GM23338 (cell line): ENCODE measurements at regions not wholly inside any gene's neighbourhood (a gene's known extent, or its start where the extent isn't known, plus 50 kb on each side); places are given as distances from the start of the nearest gene placed in this dataset.

ENCODE experiments used
- ATAC-seq: fragments of 200-7000 bp; cut with Tn5 transposase; 3 replicates; pipeline ENCODE4 v1.9.1; 2020
- DNase-seq: peaks from one replicate; pipeline ENCODE4 v3.0.0-alpha.2; 2015; ENCODE audit warnings: low spot score
- H2AFZ ChIP-seq: fragments of 200-600 bp; sonication (generic); 2 replicates; pipeline ENCODE4 v1.8.0; 2016; ENCODE audit warnings: antibody characterized with exemption, mild to moderate bottlenecking, moderate library complexity
- H3F3A ChIP-seq: fragments of 200-600 bp; sonication (generic); replicated peaks from 2 replicates; pipeline ENCODE4 v1.8.0; 2017; ENCODE audit warnings: antibody characterized with exemption, mixed run types, low read depth
- H3K27ac ChIP-seq: fragments of 200-600 bp; sonication (generic); 2 replicates; pipeline ENCODE4 v1.6.1; 2016; ENCODE audit warnings: low read depth
- H3K27me3 ChIP-seq: fragments of 200-600 bp; sonication (generic); 2 replicates; pipeline ENCODE4 v1.8.0; 2016; ENCODE audit warnings: mild to moderate bottlenecking, mixed run types, moderate library complexity; ENCODE audit not compliant: insufficient read depth
- H3K36me3 ChIP-seq: fragments of 200-600 bp; sonication (generic); 2 replicates; pipeline ENCODE4 v1.8.0; 2016; ENCODE audit warnings: mild to moderate bottlenecking; ENCODE audit not compliant: insufficient read depth
- H3K4me1 ChIP-seq: fragments of 200-600 bp; sonication (generic); 2 replicates; pipeline ENCODE4 v1.8.0; 2016; ENCODE audit warnings: mild to moderate bottlenecking, moderate library complexity; ENCODE audit not compliant: insufficient read depth
- H3K4me2 ChIP-seq: fragments of 200-600 bp; sonication (generic); 2 replicates; pipeline ENCODE4 v1.7.1; 2017; ENCODE audit warnings: mixed run types
- H3K4me3 ChIP-seq: fragments of 200-600 bp; sonication (generic); 2 replicates; pipeline ENCODE4 v1.6.1; 2016; ENCODE audit warnings: mixed run types
- H3K79me2 ChIP-seq: fragments of 200-600 bp; sonication (generic); replicated peaks from 2 replicates; pipeline ENCODE4 v1.8.0; 2017; ENCODE audit warnings: mild to moderate bottlenecking; ENCODE audit not compliant: insufficient read depth
- H3K9me2 ChIP-seq: fragments of 200-600 bp; sonication (generic); 2 replicates; pipeline ENCODE4 v1.8.0; 2017; ENCODE audit not compliant: insufficient read depth
- H4K20me1 ChIP-seq: fragments of 200-600 bp; sonication (generic); replicated peaks from 2 replicates; pipeline ENCODE4 v1.8.0; 2017; ENCODE audit warnings: mild to moderate bottlenecking; ENCODE audit not compliant: insufficient read depth
- H3K27ac Mint-ChIP-seq: 2 replicates; pipeline ENCODE4 v1.8.0; 2020; ENCODE audit warnings: inconsistent platforms, mild to moderate bottlenecking, moderate library complexity, mixed read lengths
- H3K27me3 Mint-ChIP-seq: 3 replicates; pipeline ENCODE4 v1.8.0; 2022; ENCODE audit warnings: low read depth, mild to moderate bottlenecking, moderate library complexity, mixed read lengths, inconsistent platforms; ENCODE audit not compliant: insufficient read depth, poor library complexity
- H3K36me3 Mint-ChIP-seq: 3 replicates; pipeline ENCODE4 v1.8.0; 2021; ENCODE audit warnings: low read depth, mild to moderate bottlenecking, inconsistent platforms, moderate library complexity, mixed read lengths
- H3K4me1 Mint-ChIP-seq: 3 replicates; pipeline ENCODE4 v1.8.0; 2020; ENCODE audit warnings: mild to moderate bottlenecking, inconsistent platforms, mixed read lengths
- H3K4me3 Mint-ChIP-seq: 3 replicates; pipeline ENCODE4 v1.8.0; 2021; ENCODE audit warnings: moderate library complexity, mild to moderate bottlenecking, inconsistent platforms, mixed read lengths
- H3K9me3 Mint-ChIP-seq: 3 replicates; pipeline ENCODE4 v1.8.0; 2020; ENCODE audit warnings: moderate library complexity, mild to moderate bottlenecking, inconsistent platforms, mixed read lengths
- CREB1 ChIP-seq: fragments of 250-450 bp; sonication (Bioruptor Pico); IDR thresholded peaks from 2 replicates; pipeline ENCODE4 v1.5.0; 2020; ENCODE audit warnings: low read depth, mild to moderate bottlenecking, moderate library complexity
- EZH2 ChIP-seq: fragments of 200-600 bp; sonication (generic); IDR thresholded peaks from one replicate; pipeline ENCODE4 v1.8.0; 2017; ENCODE audit warnings: antibody characterized with exemption, mild to moderate bottlenecking, low read depth; ENCODE audit not compliant: unreplicated experiment
- EZH2phosphoT487 ChIP-seq: fragments of 200-600 bp; sonication (generic); IDR thresholded peaks from one replicate; pipeline ENCODE4 v1.8.1; 2018; ENCODE audit warnings: antibody characterized with exemption; ENCODE audit not compliant: unreplicated experiment
- JUNB ChIP-seq: IDR thresholded peaks from one replicate; pipeline ENCODE4 v1.6.1; 2016; ENCODE audit warnings: antibody characterized with exemption; ENCODE audit not compliant: unreplicated experiment
- NANOG ChIP-seq: IDR thresholded peaks from 2 replicates; pipeline ENCODE4 v1.6.1; 2016; ENCODE audit warnings: antibody characterized with exemption, borderline replicate concordance
- POLR2AphosphoS5 ChIP-seq: IDR thresholded peaks from 2 replicates; pipeline ENCODE4 v1.6.1; 2016; ENCODE audit warnings: antibody characterized with exemption, low read depth
- STAT1 ChIP-seq: IDR thresholded peaks from one replicate; pipeline ENCODE4 v1.6.1; 2016; ENCODE audit warnings: antibody characterized with exemption; ENCODE audit not compliant: unreplicated experiment
- ZNF114 ChIP-seq: fragments of 250-450 bp; sonication (Bioruptor Pico); IDR thresholded peaks from 2 replicates; pipeline ENCODE4 v1.5.0; 2020; ENCODE audit warnings: mild to moderate bottlenecking, moderate library complexity
- ZNF331 ChIP-seq: fragments of 250-450 bp; sonication (Bioruptor Pico); IDR thresholded peaks from 2 replicates; pipeline ENCODE4 v1.5.0; 2020; ENCODE audit warnings: low read depth, mild to moderate bottlenecking, moderate library complexity
- TF ChIP-seq, protein P1 (sequence below), 2 experiments: fragments of 200-600 bp in 1 of 2; sonication (generic) in 1 of 2; conservative IDR thresholded peaks; 2 replicates each; pipeline versions ENCODE4 v1.5.1 to v1.6.1; 2016 to 2017; ENCODE audit warnings: antibody characterized with exemption in 2 of 2, low read depth in 2 of 2, mild to moderate bottlenecking in 2 of 2, moderate library complexity in 1 of 2
- TF ChIP-seq, protein P2 (sequence below): IDR thresholded peaks from 2 replicates; pipeline ENCODE4 v1.6.1; 2016; ENCODE audit warnings: antibody characterized with exemption
- TF ChIP-seq, protein P3 (sequence below): fragments of 250-450 bp; sonication (Bioruptor Pico); IDR thresholded peaks from 2 replicates; pipeline ENCODE4 v1.5.0; 2020; ENCODE audit warnings: mild to moderate bottlenecking, moderate library complexity
- TF ChIP-seq, protein P4 (sequence below): IDR thresholded peaks from one replicate; pipeline ENCODE4 v1.6.1; 2018; ENCODE audit warnings: antibody characterized with exemption; ENCODE audit not compliant: unreplicated experiment

DNA sequence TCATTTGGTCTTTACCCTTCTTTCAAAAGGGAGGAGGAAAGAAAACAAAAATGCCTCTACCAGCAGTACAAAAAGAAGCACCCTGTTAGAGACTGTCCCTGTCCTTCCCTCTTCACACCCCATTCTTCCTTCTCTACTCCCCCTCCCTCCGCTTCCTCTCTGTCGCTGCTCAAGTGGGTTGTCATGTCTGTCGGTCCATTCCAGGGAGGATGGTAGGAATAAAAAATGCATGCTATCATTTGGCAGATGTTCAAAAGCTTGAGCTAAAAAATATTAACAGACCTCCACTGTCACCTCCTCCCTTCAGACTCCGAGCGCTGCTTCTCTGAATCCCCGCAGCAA lies 482.0 kb downstream of the BCL11A start:
- no peaks in the 10 kb centered on the region; the same call in 1 of the 2 replicates for H3K4me1 ChIP-seq
- no peak overlapping the region for H3K27ac Mint-ChIP-seq
- peaks cover 5% of the 10 kb centered on the region for H3K27me3 Mint-ChIP-seq
- H3F3A ChIP-seq: no peaks in the 10 kb centered on the region
- no peaks in the 10 kb centered on the region for H3K27me3 ChIP-seq
- no peak overlapping the region for H3K4me2 ChIP-seq
- no peaks in the 10 kb centered on the region for H3K36me3 Mint-ChIP-seq
- H3K79me2 ChIP-seq: no peaks in the 10 kb centered on the region
- peaks cover 23% of the 10 kb centered on the region for H3K4me1 Mint-ChIP-seq
- H3K4me3 Mint-ChIP-seq: no peak overlapping the region
- DNase-seq: no peak
- no peaks in the 10 kb centered on the region for H4K20me1 ChIP-seq
- no peaks in the 10 kb centered on the region for H3K9me2 ChIP-seq
- no peak overlapping the region for H3K4me3 ChIP-seq
- no peaks in the 10 kb centered on the region; the same call in 2 of the 3 replicates for H3K9me3 Mint-ChIP-seq
- no peak overlapping the region for H2AFZ ChIP-seq
- no peaks in the 10 kb centered on the region for H3K36me3 ChIP-seq
- no peak overlapping the region for H3K27ac ChIP-seq
- ATAC-seq: no peak
- TF ChIP-seq POLR2AphosphoS5 (no peak), ZNF114 (CRISPR knock-in tag) (no peak), EZH2phosphoT487 (no peak), EZH2 (no peak), CREB1 (no peak), NANOG (no peak), STAT1 (no peak), JUNB (no peak), ZNF331 (CRISPR knock-in tag) (no peak)
- TF ChIP-seq, protein P1, sequence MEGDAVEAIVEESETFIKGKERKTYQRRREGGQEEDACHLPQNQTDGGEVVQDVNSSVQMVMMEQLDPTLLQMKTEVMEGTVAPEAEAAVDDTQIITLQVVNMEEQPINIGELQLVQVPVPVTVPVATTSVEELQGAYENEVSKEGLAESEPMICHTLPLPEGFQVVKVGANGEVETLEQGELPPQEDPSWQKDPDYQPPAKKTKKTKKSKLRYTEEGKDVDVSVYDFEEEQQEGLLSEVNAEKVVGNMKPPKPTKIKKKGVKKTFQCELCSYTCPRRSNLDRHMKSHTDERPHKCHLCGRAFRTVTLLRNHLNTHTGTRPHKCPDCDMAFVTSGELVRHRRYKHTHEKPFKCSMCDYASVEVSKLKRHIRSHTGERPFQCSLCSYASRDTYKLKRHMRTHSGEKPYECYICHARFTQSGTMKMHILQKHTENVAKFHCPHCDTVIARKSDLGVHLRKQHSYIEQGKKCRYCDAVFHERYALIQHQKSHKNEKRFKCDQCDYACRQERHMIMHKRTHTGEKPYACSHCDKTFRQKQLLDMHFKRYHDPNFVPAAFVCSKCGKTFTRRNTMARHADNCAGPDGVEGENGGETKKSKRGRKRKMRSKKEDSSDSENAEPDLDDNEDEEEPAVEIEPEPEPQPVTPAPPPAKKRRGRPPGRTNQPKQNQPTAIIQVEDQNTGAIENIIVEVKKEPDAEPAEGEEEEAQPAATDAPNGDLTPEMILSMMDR (conservative IDR thresholded peaks at IDR 0.05; ENCODE audit: low read depth in 2 of 2): no peak
- TF ChIP-seq, protein P2, sequence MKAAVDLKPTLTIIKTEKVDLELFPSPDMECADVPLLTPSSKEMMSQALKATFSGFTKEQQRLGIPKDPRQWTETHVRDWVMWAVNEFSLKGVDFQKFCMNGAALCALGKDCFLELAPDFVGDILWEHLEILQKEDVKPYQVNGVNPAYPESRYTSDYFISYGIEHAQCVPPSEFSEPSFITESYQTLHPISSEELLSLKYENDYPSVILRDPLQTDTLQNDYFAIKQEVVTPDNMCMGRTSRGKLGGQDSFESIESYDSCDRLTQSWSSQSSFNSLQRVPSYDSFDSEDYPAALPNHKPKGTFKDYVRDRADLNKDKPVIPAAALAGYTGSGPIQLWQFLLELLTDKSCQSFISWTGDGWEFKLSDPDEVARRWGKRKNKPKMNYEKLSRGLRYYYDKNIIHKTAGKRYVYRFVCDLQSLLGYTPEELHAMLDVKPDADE: no peak
- TF ChIP-seq, protein P3, sequence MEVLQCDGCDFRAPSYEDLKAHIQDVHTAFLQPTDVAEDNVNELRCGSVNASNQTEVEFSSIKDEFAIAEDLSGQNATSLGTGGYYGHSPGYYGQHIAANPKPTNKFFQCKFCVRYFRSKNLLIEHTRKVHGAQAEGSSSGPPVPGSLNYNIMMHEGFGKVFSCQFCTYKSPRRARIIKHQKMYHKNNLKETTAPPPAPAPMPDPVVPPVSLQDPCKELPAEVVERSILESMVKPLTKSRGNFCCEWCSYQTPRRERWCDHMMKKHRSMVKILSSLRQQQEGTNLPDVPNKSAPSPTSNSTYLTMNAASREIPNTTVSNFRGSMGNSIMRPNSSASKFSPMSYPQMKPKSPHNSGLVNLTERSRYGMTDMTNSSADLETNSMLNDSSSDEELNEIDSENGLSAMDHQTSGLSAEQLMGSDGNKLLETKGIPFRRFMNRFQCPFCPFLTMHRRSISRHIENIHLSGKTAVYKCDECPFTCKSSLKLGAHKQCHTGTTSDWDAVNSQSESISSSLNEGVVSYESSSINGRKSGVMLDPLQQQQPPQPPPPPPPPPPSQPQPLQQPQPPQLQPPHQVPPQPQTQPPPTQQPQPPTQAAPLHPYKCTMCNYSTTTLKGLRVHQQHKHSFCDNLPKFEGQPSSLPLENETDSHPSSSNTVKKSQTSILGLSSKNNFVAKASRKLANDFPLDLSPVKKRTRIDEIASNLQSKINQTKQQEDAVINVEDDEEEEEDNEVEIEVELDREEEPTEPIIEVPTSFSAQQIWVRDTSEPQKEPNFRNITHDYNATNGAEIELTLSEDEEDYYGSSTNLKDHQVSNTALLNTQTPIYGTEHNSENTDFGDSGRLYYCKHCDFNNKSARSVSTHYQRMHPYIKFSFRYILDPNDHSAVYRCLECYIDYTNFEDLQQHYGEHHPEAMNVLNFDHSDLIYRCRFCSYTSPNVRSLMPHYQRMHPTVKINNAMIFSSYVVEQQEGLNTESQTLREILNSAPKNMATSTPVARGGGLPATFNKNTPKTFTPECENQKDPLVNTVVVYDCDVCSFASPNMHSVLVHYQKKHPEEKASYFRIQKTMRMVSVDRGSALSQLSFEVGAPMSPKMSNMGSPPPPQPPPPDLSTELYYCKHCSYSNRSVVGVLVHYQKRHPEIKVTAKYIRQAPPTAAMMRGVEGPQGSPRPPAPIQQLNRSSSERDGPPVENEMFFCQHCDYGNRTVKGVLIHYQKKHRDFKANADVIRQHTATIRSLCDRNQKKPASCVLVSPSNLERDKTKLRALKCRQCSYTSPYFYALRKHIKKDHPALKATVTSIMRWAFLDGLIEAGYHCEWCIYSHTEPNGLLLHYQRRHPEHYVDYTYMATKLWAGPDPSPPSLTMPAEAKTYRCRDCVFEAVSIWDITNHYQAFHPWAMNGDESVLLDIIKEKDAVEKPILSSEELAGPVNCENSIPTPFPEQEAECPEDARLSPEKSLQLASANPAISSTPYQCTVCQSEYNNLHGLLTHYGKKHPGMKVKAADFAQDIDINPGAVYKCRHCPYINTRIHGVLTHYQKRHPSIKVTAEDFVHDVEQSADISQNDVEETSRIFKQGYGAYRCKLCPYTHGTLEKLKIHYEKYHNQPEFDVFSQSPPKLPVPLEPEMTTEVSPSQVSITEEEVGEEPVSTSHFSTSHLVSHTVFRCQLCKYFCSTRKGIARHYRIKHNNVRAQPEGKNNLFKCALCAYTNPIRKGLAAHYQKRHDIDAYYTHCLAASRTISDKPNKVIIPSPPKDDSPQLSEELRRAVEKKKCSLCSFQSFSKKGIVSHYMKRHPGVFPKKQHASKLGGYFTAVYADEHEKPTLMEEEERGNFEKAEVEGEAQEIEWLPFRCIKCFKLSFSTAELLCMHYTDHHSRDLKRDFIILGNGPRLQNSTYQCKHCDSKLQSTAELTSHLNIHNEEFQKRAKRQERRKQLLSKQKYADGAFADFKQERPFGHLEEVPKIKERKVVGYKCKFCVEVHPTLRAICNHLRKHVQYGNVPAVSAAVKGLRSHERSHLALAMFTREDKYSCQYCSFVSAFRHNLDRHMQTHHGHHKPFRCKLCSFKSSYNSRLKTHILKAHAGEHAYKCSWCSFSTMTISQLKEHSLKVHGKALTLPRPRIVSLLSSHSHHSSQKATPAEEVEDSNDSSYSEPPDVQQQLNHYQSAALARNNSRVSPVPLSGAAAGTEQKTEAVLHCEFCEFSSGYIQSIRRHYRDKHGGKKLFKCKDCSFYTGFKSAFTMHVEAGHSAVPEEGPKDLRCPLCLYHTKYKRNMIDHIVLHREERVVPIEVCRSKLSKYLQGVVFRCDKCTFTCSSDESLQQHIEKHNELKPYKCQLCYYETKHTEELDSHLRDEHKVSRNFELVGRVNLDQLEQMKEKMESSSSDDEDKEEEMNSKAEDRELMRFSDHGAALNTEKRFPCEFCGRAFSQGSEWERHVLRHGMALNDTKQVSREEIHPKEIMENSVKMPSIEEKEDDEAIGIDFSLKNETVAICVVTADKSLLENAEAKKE (CRISPR knock-in tag): no peak
- TF ChIP-seq, protein P4, sequence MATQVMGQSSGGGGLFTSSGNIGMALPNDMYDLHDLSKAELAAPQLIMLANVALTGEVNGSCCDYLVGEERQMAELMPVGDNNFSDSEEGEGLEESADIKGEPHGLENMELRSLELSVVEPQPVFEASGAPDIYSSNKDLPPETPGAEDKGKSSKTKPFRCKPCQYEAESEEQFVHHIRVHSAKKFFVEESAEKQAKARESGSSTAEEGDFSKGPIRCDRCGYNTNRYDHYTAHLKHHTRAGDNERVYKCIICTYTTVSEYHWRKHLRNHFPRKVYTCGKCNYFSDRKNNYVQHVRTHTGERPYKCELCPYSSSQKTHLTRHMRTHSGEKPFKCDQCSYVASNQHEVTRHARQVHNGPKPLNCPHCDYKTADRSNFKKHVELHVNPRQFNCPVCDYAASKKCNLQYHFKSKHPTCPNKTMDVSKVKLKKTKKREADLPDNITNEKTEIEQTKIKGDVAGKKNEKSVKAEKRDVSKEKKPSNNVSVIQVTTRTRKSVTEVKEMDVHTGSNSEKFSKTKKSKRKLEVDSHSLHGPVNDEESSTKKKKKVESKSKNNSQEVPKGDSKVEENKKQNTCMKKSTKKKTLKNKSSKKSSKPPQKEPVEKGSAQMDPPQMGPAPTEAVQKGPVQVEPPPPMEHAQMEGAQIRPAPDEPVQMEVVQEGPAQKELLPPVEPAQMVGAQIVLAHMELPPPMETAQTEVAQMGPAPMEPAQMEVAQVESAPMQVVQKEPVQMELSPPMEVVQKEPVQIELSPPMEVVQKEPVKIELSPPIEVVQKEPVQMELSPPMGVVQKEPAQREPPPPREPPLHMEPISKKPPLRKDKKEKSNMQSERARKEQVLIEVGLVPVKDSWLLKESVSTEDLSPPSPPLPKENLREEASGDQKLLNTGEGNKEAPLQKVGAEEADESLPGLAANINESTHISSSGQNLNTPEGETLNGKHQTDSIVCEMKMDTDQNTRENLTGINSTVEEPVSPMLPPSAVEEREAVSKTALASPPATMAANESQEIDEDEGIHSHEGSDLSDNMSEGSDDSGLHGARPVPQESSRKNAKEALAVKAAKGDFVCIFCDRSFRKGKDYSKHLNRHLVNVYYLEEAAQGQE: no peak
